GM18868 (cell line): ENCODE measurements at regions not wholly inside any gene's neighbourhood (a gene's known extent, or its start where the extent isn't known, plus 50 kb on each side); places are given as distances from the start of the nearest gene placed in this dataset.
"Not testable (repeated sequence)": the region's sequence is repeated elsewhere in the genome, so short reads cannot be mapped to it uniquely, and the experiment has no call there.

Source experiments
- ATAC-seq: cut with Tn5 transposase; IDR thresholded peaks from one replicate; pipeline ENCODE4 v1.9.1; 2021; ENCODE audit warnings: mild to moderate bottlenecking, moderate library complexity; ENCODE audit not compliant: unreplicated experiment

GRCh38 chr15:91356083-91356482, 256.0 kb downstream of the SV2B start:
- ATAC-seq = no peak

DNA sequence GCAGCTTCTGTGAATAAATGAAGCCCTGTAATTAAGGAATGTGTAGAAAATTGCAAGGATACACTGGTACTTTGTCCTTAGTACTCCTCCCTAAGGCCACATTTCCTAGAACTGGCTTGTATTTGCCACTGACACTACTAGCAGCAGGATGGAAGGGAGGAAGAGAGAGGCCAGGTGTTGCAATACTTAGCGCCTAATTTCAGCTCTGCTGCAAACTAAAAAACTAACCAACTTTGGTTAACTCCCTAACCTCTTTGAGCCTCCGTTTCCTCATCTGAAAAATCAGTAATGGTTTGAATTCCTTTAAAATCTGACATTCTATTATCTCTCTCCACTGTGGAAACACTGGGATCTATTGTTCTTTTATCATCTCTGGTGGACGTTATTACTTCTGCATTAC, 257.0 kb downstream of the SV2B start:
- no peak for ATAC-seq

GRCh38 chr15:91357486-91357885, 257.4 kb downstream of the SV2B start:
- no peak for ATAC-seq

GRCh38 chr15:91358405-91358804, 258.3 kb downstream of the SV2B start:
- ATAC-seq = no peak

DNA sequence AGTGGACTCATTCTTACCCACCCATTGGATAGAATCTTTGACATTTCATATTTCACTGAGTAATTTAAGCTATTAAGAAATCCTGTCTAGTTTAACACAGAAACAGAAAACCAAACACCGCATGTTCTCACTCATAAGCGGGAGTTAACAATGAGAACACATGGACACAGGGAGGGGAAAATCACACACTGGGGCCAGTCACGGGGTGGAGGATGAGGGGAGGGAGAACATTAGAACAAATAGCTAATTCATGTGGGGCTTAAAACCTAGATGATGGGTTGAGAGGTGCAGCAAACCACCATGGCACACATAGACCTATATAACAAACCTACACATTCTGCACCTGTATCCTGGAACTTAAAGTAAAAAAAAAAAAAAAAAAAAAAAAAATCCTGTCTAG, 261.6 kb downstream of the SV2B start:
- ATAC-seq = not testable (repeated sequence)

DNA sequence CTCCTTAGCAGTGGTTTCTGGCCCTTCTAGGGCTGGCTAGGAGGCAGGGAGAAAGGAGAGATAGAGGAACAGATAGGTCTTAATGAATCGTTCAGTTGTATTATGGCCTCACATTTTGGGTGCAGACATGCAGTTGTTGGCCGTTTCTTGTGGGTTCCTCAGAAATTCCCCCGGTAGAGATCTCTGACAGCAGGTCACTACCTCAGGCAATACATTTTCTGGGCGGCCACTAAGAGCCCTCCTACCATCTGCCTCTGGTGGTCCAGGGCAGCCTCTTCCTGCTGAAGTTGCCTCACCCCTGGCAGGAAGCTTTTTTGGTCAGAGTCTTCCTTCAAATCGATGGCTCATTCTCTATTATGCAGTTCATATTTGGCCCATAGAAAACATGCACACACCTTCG, 266.1 kb downstream of the SV2B start:
- no peak for ATAC-seq

DNA sequence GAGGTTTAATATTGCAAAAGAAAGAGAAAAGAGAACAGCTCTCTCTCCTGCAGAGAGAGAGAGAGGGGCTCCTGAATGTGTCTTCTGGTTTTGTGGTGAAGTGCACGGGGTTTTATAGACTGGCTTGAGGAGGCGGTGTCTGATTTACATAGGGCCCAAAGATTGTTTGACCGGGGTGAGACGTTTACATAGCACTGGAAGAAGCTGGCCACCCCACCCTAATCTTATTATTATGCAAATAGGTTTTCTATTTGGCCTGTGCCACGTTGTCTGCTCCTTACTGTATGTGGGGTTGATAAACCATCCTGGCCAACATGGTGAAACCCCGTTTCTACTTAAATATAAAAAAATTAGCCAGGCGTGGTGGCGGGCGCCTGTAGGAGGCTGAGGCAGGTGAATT, 268.6 kb downstream of the SV2B start:
- ATAC-seq = no peak

GRCh38 chr15:91369823-91370222, 269.8 kb downstream of the SV2B start:
- ATAC-seq = no peak

DNA sequence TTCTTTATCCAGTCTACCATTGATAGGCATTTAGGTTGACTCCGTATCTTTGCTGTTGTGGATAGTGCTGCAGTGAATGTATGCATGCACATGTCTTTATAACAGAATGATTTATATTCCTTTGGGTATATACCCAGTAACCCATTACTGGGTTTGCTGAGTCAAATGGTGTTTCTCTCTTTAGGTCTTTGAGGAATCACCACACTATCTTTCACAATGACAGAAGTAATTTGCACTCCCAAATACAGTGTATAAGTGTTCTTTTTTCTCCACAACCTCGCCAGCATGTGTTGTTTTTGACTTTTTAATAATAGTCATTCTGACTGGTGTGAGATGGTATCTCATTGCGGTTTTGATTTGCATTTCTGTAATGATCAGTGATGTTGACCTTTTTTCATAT, 271.3 kb downstream of the SV2B start:
- ATAC-seq = not testable (repeated sequence)

- no peak for ATAC-seq
Measured at GRCh38 chr15:91374336-91374735, 274.3 kb downstream of the SV2B start.

DNA sequence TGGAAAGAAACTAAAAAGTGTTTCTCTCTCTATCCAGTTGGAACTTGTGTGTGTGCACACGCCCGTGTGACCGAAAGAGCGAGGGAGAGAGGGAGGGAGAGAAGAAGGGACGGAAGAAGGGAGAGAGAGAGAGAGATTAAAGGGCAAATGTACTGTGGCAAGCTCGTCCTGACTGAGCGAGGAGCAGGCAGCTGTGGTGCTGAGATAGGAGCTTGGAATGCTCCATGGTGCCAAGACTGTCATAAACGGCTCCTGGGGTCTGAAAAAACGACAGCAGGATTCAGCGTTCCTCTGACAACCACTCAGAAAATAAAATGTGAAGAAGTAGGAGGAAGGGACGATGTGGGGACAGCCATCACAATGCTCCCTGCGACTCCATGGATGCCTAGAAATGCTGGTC, 276.0 kb downstream of the SV2B start:
- no peak for ATAC-seq

DNA sequence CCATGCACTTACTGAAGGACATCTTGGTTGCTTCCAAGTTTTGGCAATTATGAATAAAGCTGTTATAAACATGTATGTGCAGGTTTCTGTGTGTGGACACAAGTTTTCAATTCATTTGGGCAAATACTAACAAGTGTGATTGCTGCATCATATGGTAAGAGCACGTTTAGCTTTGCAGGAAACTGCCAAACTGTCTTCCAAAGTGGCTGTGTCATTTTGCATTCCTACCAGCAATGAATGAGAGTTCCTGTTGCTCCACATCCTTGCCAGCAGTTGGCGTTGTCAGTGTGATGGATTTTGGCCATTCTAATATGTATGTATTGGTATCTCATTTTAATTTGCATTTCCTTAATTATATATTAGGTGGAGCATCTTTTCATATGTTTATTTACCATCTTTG, 280.1 kb downstream of the SV2B start:
- ATAC-seq = no peak

- ATAC-seq = no peak
Measured at GRCh38 chr15:91383532-91383931, 283.5 kb downstream of the SV2B start.

GRCh38 chr15:91384189-91384730, 284.2 kb downstream of the SV2B start:
- ATAC-seq = no peak

- no peak for ATAC-seq
Measured at GRCh38 chr15:91385311-91385710, 285.3 kb downstream of the SV2B start.

GRCh38 chr15:91393186-91393585, 293.1 kb downstream of the SV2B start:
- ATAC-seq = no peak

DNA sequence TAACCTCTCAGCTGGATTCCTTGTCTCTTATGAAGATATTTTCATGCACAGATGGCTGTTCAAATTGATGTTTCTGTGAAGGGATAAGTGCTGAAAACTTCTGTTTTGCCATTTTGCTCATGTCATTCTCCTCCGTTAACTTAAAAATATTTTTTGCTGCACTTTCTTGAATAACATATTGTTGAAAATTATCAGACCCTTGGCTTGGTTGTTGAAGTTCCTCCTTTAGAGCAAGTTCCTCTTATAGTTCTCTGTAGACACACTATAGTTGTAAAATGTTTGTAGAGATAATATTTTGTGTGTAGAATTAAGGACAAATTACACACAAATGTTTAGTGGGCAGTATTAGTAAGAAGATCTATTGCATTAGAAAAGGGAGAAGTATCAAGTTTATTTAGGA, 300.4 kb downstream of the SV2B start:
- no peak for ATAC-seq

- ATAC-seq = no peak
Measured at GRCh38 chr15:91407269-91407889, 307.3 kb downstream of the SV2B start.

- ATAC-seq = no peak
Measured at GRCh38 chr15:91408476-91409076, 308.5 kb downstream of the SV2B start.

DNA sequence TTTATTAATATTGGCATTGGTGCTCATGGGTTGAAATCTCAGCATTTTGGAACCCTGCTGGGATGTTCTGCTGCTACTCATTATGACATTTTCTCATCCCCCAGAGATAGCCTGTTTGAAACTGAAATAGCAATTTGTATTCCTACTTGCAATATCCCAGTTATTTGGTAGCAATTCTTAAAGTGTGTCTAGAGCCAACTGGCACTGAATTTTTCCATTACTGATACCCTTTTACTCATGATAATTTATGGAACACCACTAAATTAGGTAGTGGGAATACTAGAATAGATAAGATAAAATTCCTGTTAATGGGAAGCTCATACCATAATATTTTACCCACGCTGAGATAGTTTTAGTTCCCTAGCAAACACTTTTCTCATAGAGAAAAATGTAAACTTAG, 309.3 kb downstream of the SV2B start:
- ATAC-seq = no peak

GRCh38 chr15:91411586-91411985, 311.5 kb downstream of the SV2B start:
- no peak for ATAC-seq

- ATAC-seq = no peak
Measured at GRCh38 chr15:91412138-91412928, 312.3 kb downstream of the SV2B start.
